ENCODE measurements at regions not wholly inside any gene's neighbourhood (a gene's known extent, or its start where the extent isn't known, plus 50 kb on each side); places are given as distances from the start of the nearest gene placed in this dataset.

- TF ChIP-seq SNAI2 (CRISPR knock-in tag; IDR thresholded peaks at IDR 0.05) = no peak
- TF ChIP-seq TOX (CRISPR knock-in tag; IDR thresholded peaks at IDR 0.05; ENCODE audit: borderline replicate concordance) = no peak
- TF ChIP-seq GLIS3 (CRISPR knock-in tag; IDR thresholded peaks at IDR 0.05) = no peak
These were observed 53.7 kb upstream of the DHX40 start (continued) for GRCh38 chr17:59511726-59512125.

- no peak for ATAC-seq
- TF ChIP-seq POU6F1 (CRISPR knock-in tag; IDR thresholded peaks at IDR 0.05; ENCODE audit: borderline replicate concordance, low read depth) = no peak
- TF ChIP-seq ZC3H10 (CRISPR knock-in tag; IDR thresholded peaks at IDR 0.05) = no peak
- TF ChIP-seq GLIS3 (CRISPR knock-in tag; IDR thresholded peaks at IDR 0.05) = no peak
These were observed 52.5 kb upstream of the DHX40 start for GRCh38 chr17:59512844-59513385.

- ATAC-seq = peak; percentile 80
These were observed 51.2 kb upstream of the DHX40 start for GRCh38 chr17:59513934-59514841.

More at GRCh38 chr17:59513934-59514841, 51.2 kb upstream of the DHX40 start:
- 0 out of 2 replicates have a peak, but pooled peaks have one; percentile 23 for TF ChIP-seq CSDC2 (CRISPR knock-in tag; IDR thresholded peaks at IDR 0.05)
- TF ChIP-seq TSHZ2 (CRISPR knock-in tag; IDR thresholded peaks at IDR 0.05) = 0 out of 2 replicates have a peak, but pooled peaks have one; percentile 45
- TF ChIP-seq, protein P1, sequence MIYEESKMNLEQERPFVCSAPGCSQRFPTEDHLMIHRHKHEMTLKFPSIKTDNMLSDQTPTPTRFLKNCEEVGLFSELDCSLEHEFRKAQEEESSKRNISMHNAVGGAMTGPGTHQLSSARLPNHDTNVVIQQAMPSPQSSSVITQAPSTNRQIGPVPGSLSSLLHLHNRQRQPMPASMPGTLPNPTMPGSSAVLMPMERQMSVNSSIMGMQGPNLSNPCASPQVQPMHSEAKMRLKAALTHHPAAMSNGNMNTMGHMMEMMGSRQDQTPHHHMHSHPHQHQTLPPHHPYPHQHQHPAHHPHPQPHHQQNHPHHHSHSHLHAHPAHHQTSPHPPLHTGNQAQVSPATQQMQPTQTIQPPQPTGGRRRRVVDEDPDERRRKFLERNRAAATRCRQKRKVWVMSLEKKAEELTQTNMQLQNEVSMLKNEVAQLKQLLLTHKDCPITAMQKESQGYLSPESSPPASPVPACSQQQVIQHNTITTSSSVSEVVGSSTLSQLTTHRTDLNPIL (CRISPR knock-in tag; IDR thresholded peaks at IDR 0.05; ENCODE audit: low read depth) = no peak
- peak; percentile 76; the same call in 1 of the 2 replicates for TF ChIP-seq ZNF70 (CRISPR knock-in tag; IDR thresholded peaks at IDR 0.05)
- no peak for TF ChIP-seq OSR1 (CRISPR knock-in tag; IDR thresholded peaks at IDR 0.05)
- no peak for TF ChIP-seq GLIS3 (CRISPR knock-in tag; IDR thresholded peaks at IDR 0.05)
- TF ChIP-seq SNAI2 (CRISPR knock-in tag; IDR thresholded peaks at IDR 0.05) = no peak
- TF ChIP-seq TOX (CRISPR knock-in tag; IDR thresholded peaks at IDR 0.05; ENCODE audit: borderline replicate concordance) = no peak
- TF ChIP-seq RARB (CRISPR knock-in tag; IDR thresholded peaks at IDR 0.05) = no peak
- no peak for TF ChIP-seq POU6F1 (CRISPR knock-in tag; IDR thresholded peaks at IDR 0.05; ENCODE audit: borderline replicate concordance, low read depth)
- no peak for TF ChIP-seq ZNF565 (CRISPR knock-in tag; conservative IDR thresholded peaks at IDR 0.05; ENCODE audit: low read depth)
- TF ChIP-seq CSRNP3 (CRISPR knock-in tag; IDR thresholded peaks at IDR 0.05) = no peak
- no peak for TF ChIP-seq ZFP30 (CRISPR knock-in tag; IDR thresholded peaks at IDR 0.05)
- 0 out of 2 replicates have a peak, but pooled peaks have one; percentile 32 for TF ChIP-seq ZFP3 (CRISPR knock-in tag; IDR thresholded peaks at IDR 0.05)
- TF ChIP-seq ESRRG (CRISPR knock-in tag; IDR thresholded peaks at IDR 0.05) = no peak
- peak; percentile 92 for TF ChIP-seq ISL1 (CRISPR knock-in tag; IDR thresholded peaks at IDR 0.05)
- no peak for TF ChIP-seq PATZ1 (CRISPR knock-in tag; IDR thresholded peaks at IDR 0.05; ENCODE audit: borderline replicate concordance)
- TF ChIP-seq ZNF8 (CRISPR knock-in tag; IDR thresholded peaks at IDR 0.05) = no peak
- no peak for TF ChIP-seq ARNTL (CRISPR knock-in tag; IDR thresholded peaks at IDR 0.05; ENCODE audit: borderline replicate concordance, low read depth)

Data from SK-N-SH treated with all-trans-retinoic acid at 6 μM for 48 hours (cell line).